ENCODE measurements at regions not wholly inside any gene's neighbourhood (a gene's known extent, or its start where the extent isn't known, plus 50 kb on each side); places are given as distances from the start of the nearest gene placed in this dataset.

- Histone ChIP-seq H3K36me3 (no peaks in the 10 kb centered on the region), H3K27me3 (no peaks in the 10 kb centered on the region), H3K9me3 (no peaks in the 10 kb centered on the region), H3K4me3 (no peak overlapping the region), H3K4me1 (peaks cover 0 to 6% (median 3%) of the 10 kb centered on the region in 4 donors), H3K27ac (peak overlapping the region; percentile 57 to 63 (median 60))
- no peak for TF ChIP-seq CTCF (IDR thresholded peaks at IDR 0.05)
- TF ChIP-seq POLR2A (IDR thresholded peaks at IDR 0.05): no peak
- no peak for TF ChIP-seq POLR2AphosphoS5 (IDR thresholded peaks at IDR 0.05)
- TF ChIP-seq EP300 (IDR thresholded peaks at IDR 0.05; ENCODE audit: low read depth): no peak
- no peak for DNase-seq
- WGBS, 2 donors (ENCODE audit: low coverage in 1 of 2): 34 to 54% methylated on average over 2 to 6 of the region's 6 CpGs
- intact Hi-C loops (cut with DNase I; ENCODE audit: low total_unique reads): no loop called here
- in situ Hi-C loops (cut with MboI; ENCODE audit: low pct_ligation_motif_present in 1 of 4, low pct_unique_long_range_greater_than_20kb in 1 of 4, low sequenced_read_pairs in 3 of 4): no loop called here
Measured at GRCh38 chr10:3538291-3538655, 246.7 kb downstream of the KLF6 start.

- H3K27ac ChIP-seq: peak overlapping the region in 2 of 4 donors; percentile 10 to 61
- TF ChIP-seq EP300 (IDR thresholded peaks at IDR 0.05; ENCODE audit: low read depth): no peak
- no peak for TF ChIP-seq CTCF (IDR thresholded peaks at IDR 0.05)
- TF ChIP-seq POLR2A (IDR thresholded peaks at IDR 0.05): no peak
- TF ChIP-seq POLR2AphosphoS5 (IDR thresholded peaks at IDR 0.05): no peak
Measured at GRCh38 chr10:3537518-3537917, 247.5 kb downstream of the KLF6 start.

GRCh38 chr10:3535001-3535400, 250.0 kb downstream of the KLF6 start:
- Histone ChIP-seq H3K27ac (no peak overlapping the region), H3K4me1 (peaks cover 0 to 6% (median 3%) of the 10 kb centered on the region in 4 donors), H3K27me3 (no peaks in the 10 kb centered on the region), H3K36me3 (no peaks in the 10 kb centered on the region), H3K9me3 (no peaks in the 10 kb centered on the region), H3K4me3 (no peak overlapping the region)
- in situ Hi-C loops (cut with MboI; ENCODE audit: low pct_ligation_motif_present in 1 of 4, low pct_unique_long_range_greater_than_20kb in 1 of 4, low sequenced_read_pairs in 3 of 4): no loop called here
- TF ChIP-seq EP300 (IDR thresholded peaks at IDR 0.05; ENCODE audit: low read depth) (no peak), CTCF (IDR thresholded peaks at IDR 0.05) (no peak), POLR2AphosphoS5 (IDR thresholded peaks at IDR 0.05) (no peak), POLR2A (IDR thresholded peaks at IDR 0.05) (no peak)
- WGBS, 2 donors (ENCODE audit: low coverage in 1 of 2): 92% methylated on average over 7 of the region's 7 CpGs; no CpG with 5 or more reads in 1 of the 2 donors
- intact Hi-C loops (cut with DNase I; ENCODE audit: low total_unique reads): no loop called here
- DNase-seq: no peak

More at GRCh38 chr10:3537518-3537917, 247.5 kb downstream of the KLF6 start:
- Histone ChIP-seq H3K4me3 (no peak overlapping the region), H3K27me3 (no peaks in the 10 kb centered on the region), H3K9me3 (no peaks in the 10 kb centered on the region), H3K4me1 (peaks cover 0 to 6% (median 3%) of the 10 kb centered on the region in 4 donors), H3K36me3 (no peaks in the 10 kb centered on the region)
- in situ Hi-C loops (cut with MboI; ENCODE audit: low pct_ligation_motif_present in 1 of 4, low pct_unique_long_range_greater_than_20kb in 1 of 4, low sequenced_read_pairs in 3 of 4) (no loop called here), intact Hi-C loops (cut with DNase I; ENCODE audit: low total_unique reads) (no loop called here)
- WGBS, 2 donors (ENCODE audit: low coverage in 1 of 2): 83 to 100% methylated on average over 3 of the region's 3 CpGs
- no peak for DNase-seq

- no peak for TF ChIP-seq CTCF (IDR thresholded peaks at IDR 0.05)
- no peak for TF ChIP-seq EP300 (IDR thresholded peaks at IDR 0.05; ENCODE audit: low read depth)
- TF ChIP-seq POLR2AphosphoS5 (IDR thresholded peaks at IDR 0.05): no peak
- TF ChIP-seq POLR2A (IDR thresholded peaks at IDR 0.05): no peak
- H3K27me3 ChIP-seq: no peaks in the 10 kb centered on the region
- no peak overlapping the region for H3K27ac ChIP-seq
- no peaks in the 10 kb centered on the region for H3K36me3 ChIP-seq
- peaks cover 0 to 6% (median 3%) of the 10 kb centered on the region in 4 donors for H3K4me1 ChIP-seq
- in situ Hi-C loops (cut with MboI; ENCODE audit: low pct_ligation_motif_present in 1 of 4, low pct_unique_long_range_greater_than_20kb in 1 of 4, low sequenced_read_pairs in 3 of 4): no loop called here
- no peak overlapping the region for H3K4me3 ChIP-seq
- 83 to 93% methylated on average over 3 to 10 of the region's 10 CpGs for WGBS, 2 donors (ENCODE audit: low coverage in 1 of 2)
- intact Hi-C loops (cut with DNase I; ENCODE audit: low total_unique reads): no loop called here
- H3K9me3 ChIP-seq: no peaks in the 10 kb centered on the region
- DNase-seq: no peak
Measured at GRCh38 chr10:3534433-3534832, 250.6 kb downstream of the KLF6 start.

Data from transverse colon (tissue), 4 donors.